GM12874 (cell line): ENCODE measurements at regions not wholly inside any gene's neighbourhood (a gene's known extent, or its start where the extent isn't known, plus 50 kb on each side); places are given as distances from the start of the nearest gene placed in this dataset.

ENCODE experiments used
- TF ChIP-seq, protein P1 (sequence below): IDR thresholded peaks from 2 replicates; pipeline ENCODE4 v1.5.1; 2011; ENCODE audit warnings: low read depth, mild to moderate bottlenecking, control low read depth, low read length, moderate library complexity; ENCODE audit not compliant: insufficient read depth

DNA sequence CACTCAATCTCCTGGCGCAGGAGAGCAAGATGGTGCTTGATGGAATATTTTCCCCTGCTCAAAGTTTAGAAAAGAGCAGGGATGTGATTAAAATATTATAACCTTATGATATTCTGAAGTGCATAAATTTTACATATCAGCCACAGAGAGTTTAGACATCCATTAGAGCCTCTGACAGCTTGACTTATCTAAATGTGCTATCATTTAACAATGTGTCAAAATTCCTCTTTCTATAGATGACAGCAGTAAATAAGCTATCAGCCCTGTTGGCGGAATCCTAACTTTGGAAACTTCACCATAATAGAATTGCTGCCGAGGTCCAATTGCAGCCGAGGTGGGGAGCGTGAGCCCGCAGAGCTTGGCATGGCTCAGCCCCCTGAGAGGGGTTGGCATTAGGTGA is 117.7 kb upstream of the MYL2 start:
- TF ChIP-seq, protein P1, sequence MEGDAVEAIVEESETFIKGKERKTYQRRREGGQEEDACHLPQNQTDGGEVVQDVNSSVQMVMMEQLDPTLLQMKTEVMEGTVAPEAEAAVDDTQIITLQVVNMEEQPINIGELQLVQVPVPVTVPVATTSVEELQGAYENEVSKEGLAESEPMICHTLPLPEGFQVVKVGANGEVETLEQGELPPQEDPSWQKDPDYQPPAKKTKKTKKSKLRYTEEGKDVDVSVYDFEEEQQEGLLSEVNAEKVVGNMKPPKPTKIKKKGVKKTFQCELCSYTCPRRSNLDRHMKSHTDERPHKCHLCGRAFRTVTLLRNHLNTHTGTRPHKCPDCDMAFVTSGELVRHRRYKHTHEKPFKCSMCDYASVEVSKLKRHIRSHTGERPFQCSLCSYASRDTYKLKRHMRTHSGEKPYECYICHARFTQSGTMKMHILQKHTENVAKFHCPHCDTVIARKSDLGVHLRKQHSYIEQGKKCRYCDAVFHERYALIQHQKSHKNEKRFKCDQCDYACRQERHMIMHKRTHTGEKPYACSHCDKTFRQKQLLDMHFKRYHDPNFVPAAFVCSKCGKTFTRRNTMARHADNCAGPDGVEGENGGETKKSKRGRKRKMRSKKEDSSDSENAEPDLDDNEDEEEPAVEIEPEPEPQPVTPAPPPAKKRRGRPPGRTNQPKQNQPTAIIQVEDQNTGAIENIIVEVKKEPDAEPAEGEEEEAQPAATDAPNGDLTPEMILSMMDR, result no peak

- TF ChIP-seq, protein P1, result no peak
Observed at GRCh38 chr12:111037047-111037446, 116.7 kb upstream of the MYL2 start.

GRCh38 chr12:111035578-111036301 is 115.4 kb upstream of the MYL2 start:
- TF ChIP-seq, protein P1, result no peak

DNA sequence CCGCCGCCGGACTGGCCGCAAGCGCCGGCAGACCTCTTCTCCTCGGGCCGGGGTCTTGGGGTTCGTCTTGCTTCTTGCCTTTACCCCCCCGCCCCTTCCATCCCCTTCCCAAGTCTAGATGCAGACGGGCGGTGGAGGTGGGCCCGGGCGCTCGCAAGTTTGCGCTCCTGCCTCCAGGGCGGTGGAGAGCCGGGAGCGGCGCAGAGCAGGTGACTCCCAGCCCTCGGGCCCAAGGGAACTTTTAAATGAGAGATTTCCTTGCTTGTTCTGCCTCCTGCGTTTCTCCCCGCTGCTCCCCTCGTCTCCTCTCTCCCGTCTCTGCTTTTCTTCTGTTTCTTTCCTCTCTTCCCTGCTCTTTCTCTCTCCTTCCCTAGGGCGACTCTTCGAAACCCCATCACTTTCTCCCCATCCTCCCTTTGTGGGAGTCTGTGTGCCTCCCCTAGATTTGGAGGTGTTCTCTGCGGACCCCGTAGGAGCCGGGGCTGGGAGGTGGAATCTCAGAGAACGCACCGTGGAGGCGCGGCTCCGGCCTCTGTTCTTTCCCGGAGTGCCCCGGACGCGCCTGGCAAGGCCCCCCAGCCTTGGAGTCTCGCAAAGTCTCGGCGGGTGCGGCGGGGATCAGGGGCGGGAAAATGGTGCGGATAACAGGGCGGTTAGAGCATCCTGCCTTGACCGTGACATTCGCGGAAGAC is 114.7 kb upstream of the MYL2 start:
- TF ChIP-seq, protein P1, result no peak

DNA sequence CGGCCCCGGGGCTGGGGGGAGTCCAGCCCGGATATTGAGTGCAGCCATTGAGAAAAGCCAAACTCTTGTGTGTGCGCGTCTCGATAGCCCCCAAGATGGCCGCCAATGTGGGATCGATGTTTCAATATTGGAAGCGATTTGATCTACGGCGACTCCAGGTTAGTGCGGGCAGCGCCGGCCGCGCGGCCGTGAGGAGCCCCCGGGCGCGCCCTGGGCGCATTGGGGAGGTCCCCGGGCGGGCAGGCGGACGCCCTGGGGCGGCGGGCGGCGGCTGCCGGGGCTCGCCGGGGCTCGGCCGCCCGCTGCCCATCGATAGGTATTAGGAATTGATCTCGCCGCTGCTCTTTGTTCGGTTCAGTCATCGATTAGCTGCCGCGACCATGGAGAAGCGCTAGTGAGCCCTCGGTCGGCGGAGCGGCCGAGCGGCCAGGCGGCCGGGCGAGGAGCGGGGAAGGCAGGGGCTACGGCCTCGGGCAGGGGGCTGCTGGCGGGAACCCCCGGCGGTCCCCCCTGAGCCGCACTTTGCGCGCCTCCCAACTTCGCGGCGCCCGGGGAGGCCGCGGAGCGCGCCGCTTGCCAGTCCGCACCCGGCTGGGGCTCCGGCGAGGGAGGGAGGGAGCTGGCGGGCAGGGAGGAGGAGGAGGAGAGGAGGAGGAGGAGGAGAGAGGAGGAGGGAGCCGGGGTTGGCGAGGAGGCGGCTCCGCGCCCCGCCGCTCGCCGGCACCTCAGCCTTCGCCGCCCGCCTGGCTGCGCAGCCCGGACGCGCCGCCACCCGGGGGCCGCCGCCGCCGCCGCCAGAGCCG is 113.9 kb upstream of the MYL2 start, which contains the start of gene CUX2:
Gene CUX2, plus strand, starts transcription at position 83 of the 803 bp plus-strand sequence.
- TF ChIP-seq, protein P1, result no peak

DNA sequence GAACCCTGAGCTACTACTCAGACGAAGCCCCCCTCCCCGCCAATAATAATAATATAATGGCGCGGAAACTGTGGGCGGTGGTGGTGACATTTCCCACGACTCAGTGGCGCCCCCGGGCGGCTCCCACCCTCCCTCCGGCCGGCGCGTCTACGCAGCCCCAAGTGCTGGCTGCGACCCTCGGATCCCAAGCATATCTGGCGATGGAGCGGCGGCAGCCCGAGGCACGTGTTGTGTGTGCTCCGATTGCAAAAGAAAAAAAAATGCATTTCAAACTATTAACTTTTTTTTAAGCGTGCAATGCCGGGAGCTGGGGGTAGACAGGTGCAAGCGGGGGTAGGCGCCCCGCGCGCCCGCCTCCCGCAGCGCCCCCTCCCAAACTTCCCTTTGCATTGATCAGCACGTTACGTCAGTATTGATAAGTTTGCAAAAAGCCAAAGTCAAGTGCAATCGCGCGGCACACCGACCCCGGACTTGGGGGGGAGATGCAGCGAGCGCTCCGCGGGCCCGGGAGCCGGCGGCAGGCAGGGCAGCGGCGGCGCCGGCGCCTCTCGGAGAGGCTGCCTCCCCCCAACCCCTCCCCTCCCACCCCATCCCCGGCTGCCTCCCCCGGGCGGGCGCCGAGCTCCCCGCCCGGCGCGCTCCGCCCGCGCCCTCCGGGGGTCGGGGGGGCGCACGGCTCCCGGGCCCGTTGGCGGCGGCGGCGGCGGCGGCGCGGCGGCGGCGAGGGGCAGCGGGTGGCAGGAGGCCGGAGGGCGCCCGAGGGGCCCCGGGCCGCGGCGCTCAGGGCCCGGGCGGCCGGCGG is 113.1 kb upstream of the MYL2 start:
- TF ChIP-seq, protein P1, result peak; percentile 14; the same call in 1 of the 2 replicates
